ENCODE measurements at regions not wholly inside any gene's neighbourhood (a gene's known extent, or its start where the extent isn't known, plus 50 kb on each side); places are given as distances from the start of the nearest gene placed in this dataset.

- Histone ChIP-seq H3K27me3 (ENCODE audit: control insufficient read depth in 5 of 5, insufficient read depth in 4 of 5, low read length in 5 of 5) (no peaks in the 10 kb centered on the region), H3K36me3 (ENCODE audit: control insufficient read depth in 5 of 5, insufficient read depth in 5 of 5, low read length in 5 of 5) (no peaks in the 10 kb centered on the region), H3K9ac (ENCODE audit: low read length in 5 of 5) (no peak overlapping the region), H3K4me3 (ENCODE audit: low read depth in 1 of 5, low read length in 5 of 5) (no peak overlapping the region), H3K4me1 (ENCODE audit: control insufficient read depth in 5 of 5, insufficient read depth in 5 of 5, low read length in 5 of 5) (no peaks in the 10 kb centered on the region), H3K9me3 (ENCODE audit: control insufficient read depth in 5 of 5, low read length in 5 of 5) (no peaks in the 10 kb centered on the region), H3K27ac (ENCODE audit: low read depth, low read length) (no peak overlapping the region)
These were observed 80.5 kb downstream of the FASTKD2 start for GRCh38 chr2:206845877-206846276.

GRCh38 chr2:206846331-206846730 lies 80.9 kb downstream of the FASTKD2 start:
- Histone ChIP-seq H3K9me3 (ENCODE audit: control insufficient read depth in 5 of 5, low read length in 5 of 5) (no peaks in the 10 kb centered on the region), H3K27me3 (ENCODE audit: control insufficient read depth in 5 of 5, insufficient read depth in 4 of 5, low read length in 5 of 5) (no peaks in the 10 kb centered on the region), H3K4me1 (ENCODE audit: control insufficient read depth in 5 of 5, insufficient read depth in 5 of 5, low read length in 5 of 5) (no peaks in the 10 kb centered on the region), H3K9ac (ENCODE audit: low read length in 5 of 5) (no peak overlapping the region), H3K4me3 (ENCODE audit: low read depth in 1 of 5, low read length in 5 of 5) (no peak overlapping the region), H3K27ac (ENCODE audit: low read depth, low read length) (no peak overlapping the region), H3K36me3 (ENCODE audit: control insufficient read depth in 5 of 5, insufficient read depth in 5 of 5, low read length in 5 of 5) (no peaks in the 10 kb centered on the region)

GRCh38 chr2:206846981-206847834 lies 81.8 kb downstream of the FASTKD2 start:
- Histone ChIP-seq H3K4me3 (ENCODE audit: low read depth in 1 of 5, low read length in 5 of 5) (no peak overlapping the region), H3K36me3 (ENCODE audit: control insufficient read depth in 5 of 5, insufficient read depth in 5 of 5, low read length in 5 of 5) (no peaks in the 10 kb centered on the region), H3K9me3 (ENCODE audit: control insufficient read depth in 5 of 5, low read length in 5 of 5) (no peaks in the 10 kb centered on the region), H3K27ac (ENCODE audit: low read depth, low read length) (no peak overlapping the region), H3K27me3 (ENCODE audit: control insufficient read depth in 5 of 5, insufficient read depth in 4 of 5, low read length in 5 of 5) (no peaks in the 10 kb centered on the region), H3K4me1 (ENCODE audit: control insufficient read depth in 5 of 5, insufficient read depth in 5 of 5, low read length in 5 of 5) (no peaks in the 10 kb centered on the region), H3K9ac (ENCODE audit: low read length in 5 of 5) (no peak overlapping the region)

GRCh38 chr2:206850369-206850768 lies 85.0 kb downstream of the FASTKD2 start:
- H3K27ac ChIP-seq (ENCODE audit: low read depth, low read length), result no peak overlapping the region
- H3K27me3 ChIP-seq (ENCODE audit: control insufficient read depth in 5 of 5, insufficient read depth in 4 of 5, low read length in 5 of 5), result no peaks in the 10 kb centered on the region
- no peak overlapping the region for H3K9ac ChIP-seq (ENCODE audit: low read length in 5 of 5)
- H3K4me3 ChIP-seq (ENCODE audit: low read depth in 1 of 5, low read length in 5 of 5), result no peak overlapping the region
- no peaks in the 10 kb centered on the region for H3K36me3 ChIP-seq (ENCODE audit: control insufficient read depth in 5 of 5, insufficient read depth in 5 of 5, low read length in 5 of 5)
- H3K9me3 ChIP-seq (ENCODE audit: control insufficient read depth in 5 of 5, low read length in 5 of 5), result no peaks in the 10 kb centered on the region
- peaks cover 0 to 7% (median 0%) of the 10 kb centered on the region in 5 donors for H3K4me1 ChIP-seq (ENCODE audit: control insufficient read depth in 5 of 5, insufficient read depth in 5 of 5, low read length in 5 of 5)

GRCh38 chr2:206851521-206851920 lies 86.1 kb downstream of the FASTKD2 start:
- Histone ChIP-seq H3K9me3 (ENCODE audit: control insufficient read depth in 5 of 5, low read length in 5 of 5) (no peaks in the 10 kb centered on the region), H3K9ac (ENCODE audit: low read length in 5 of 5) (no peak overlapping the region), H3K4me3 (ENCODE audit: low read depth in 1 of 5, low read length in 5 of 5) (no peak overlapping the region), H3K27ac (ENCODE audit: low read depth, low read length) (no peak overlapping the region), H3K36me3 (ENCODE audit: control insufficient read depth in 5 of 5, insufficient read depth in 5 of 5, low read length in 5 of 5) (no peaks in the 10 kb centered on the region), H3K27me3 (ENCODE audit: control insufficient read depth in 5 of 5, insufficient read depth in 4 of 5, low read length in 5 of 5) (no peaks in the 10 kb centered on the region), H3K4me1 (ENCODE audit: control insufficient read depth in 5 of 5, insufficient read depth in 5 of 5, low read length in 5 of 5) (peaks cover 0 to 7% (median 0%) of the 10 kb centered on the region in 5 donors)

GRCh38 chr2:206853915-206854314 lies 85.4 kb upstream of the CPO start:
- no peak overlapping the region for H3K27ac ChIP-seq (ENCODE audit: low read depth, low read length)
- no peaks in the 10 kb centered on the region for H3K27me3 ChIP-seq (ENCODE audit: control insufficient read depth in 5 of 5, insufficient read depth in 4 of 5, low read length in 5 of 5)
- no peaks in the 10 kb centered on the region for H3K36me3 ChIP-seq (ENCODE audit: control insufficient read depth in 5 of 5, insufficient read depth in 5 of 5, low read length in 5 of 5)
- no peak overlapping the region for H3K4me3 ChIP-seq (ENCODE audit: low read depth in 1 of 5, low read length in 5 of 5)
- no peaks in the 10 kb centered on the region for H3K9me3 ChIP-seq (ENCODE audit: control insufficient read depth in 5 of 5, low read length in 5 of 5)
- H3K9ac ChIP-seq (ENCODE audit: low read length in 5 of 5), result no peak overlapping the region
- H3K4me1 ChIP-seq (ENCODE audit: control insufficient read depth in 5 of 5, insufficient read depth in 5 of 5, low read length in 5 of 5), result peaks cover 0 to 7% (median 0%) of the 10 kb centered on the region in 5 donors

GRCh38 chr2:206855585-206856433 lies 83.5 kb upstream of the CPO start:
- H3K27ac ChIP-seq (ENCODE audit: low read depth, low read length), result no peak overlapping the region
- no peak overlapping the region for H3K9ac ChIP-seq (ENCODE audit: low read length in 5 of 5)
- peaks cover 0 to 7% (median 0%) of the 10 kb centered on the region in 5 donors for H3K4me1 ChIP-seq (ENCODE audit: control insufficient read depth in 5 of 5, insufficient read depth in 5 of 5, low read length in 5 of 5)

GRCh38 chr2:206856513-206856912 lies 82.8 kb upstream of the CPO start:
- no peak overlapping the region for H3K27ac ChIP-seq (ENCODE audit: low read depth, low read length)
- no peak overlapping the region for H3K4me3 ChIP-seq (ENCODE audit: low read depth in 1 of 5, low read length in 5 of 5)
- H3K27me3 ChIP-seq (ENCODE audit: control insufficient read depth in 5 of 5, insufficient read depth in 4 of 5, low read length in 5 of 5), result no peaks in the 10 kb centered on the region
- H3K4me1 ChIP-seq (ENCODE audit: control insufficient read depth in 5 of 5, insufficient read depth in 5 of 5, low read length in 5 of 5), result peaks cover 0 to 7% (median 0%) of the 10 kb centered on the region in 5 donors
- H3K36me3 ChIP-seq (ENCODE audit: control insufficient read depth in 5 of 5, insufficient read depth in 5 of 5, low read length in 5 of 5), result no peaks in the 10 kb centered on the region
- H3K9ac ChIP-seq (ENCODE audit: low read length in 5 of 5), result no peak overlapping the region
- no peaks in the 10 kb centered on the region for H3K9me3 ChIP-seq (ENCODE audit: control insufficient read depth in 5 of 5, low read length in 5 of 5)

More at GRCh38 chr2:206855585-206856433, 83.5 kb upstream of the CPO start:
- no peaks in the 10 kb centered on the region for H3K36me3 ChIP-seq (ENCODE audit: control insufficient read depth in 5 of 5, insufficient read depth in 5 of 5, low read length in 5 of 5)
- H3K9me3 ChIP-seq (ENCODE audit: control insufficient read depth in 5 of 5, low read length in 5 of 5), result no peaks in the 10 kb centered on the region
- H3K4me3 ChIP-seq (ENCODE audit: low read depth in 1 of 5, low read length in 5 of 5), result no peak overlapping the region
- no peaks in the 10 kb centered on the region for H3K27me3 ChIP-seq (ENCODE audit: control insufficient read depth in 5 of 5, insufficient read depth in 4 of 5, low read length in 5 of 5)

GRCh38 chr2:206858687-206859329 lies 80.5 kb upstream of the CPO start:
- Histone ChIP-seq H3K4me3 (ENCODE audit: low read depth in 1 of 5, low read length in 5 of 5) (no peak overlapping the region), H3K9me3 (ENCODE audit: control insufficient read depth in 5 of 5, low read length in 5 of 5) (no peaks in the 10 kb centered on the region), H3K9ac (ENCODE audit: low read length in 5 of 5) (no peak overlapping the region)

More at GRCh38 chr2:206858687-206859329, 80.5 kb upstream of the CPO start:
- Histone ChIP-seq H3K27ac (ENCODE audit: low read depth, low read length) (no peak overlapping the region), H3K27me3 (ENCODE audit: control insufficient read depth in 5 of 5, insufficient read depth in 4 of 5, low read length in 5 of 5) (no peaks in the 10 kb centered on the region), H3K36me3 (ENCODE audit: control insufficient read depth in 5 of 5, insufficient read depth in 5 of 5, low read length in 5 of 5) (no peaks in the 10 kb centered on the region), H3K4me1 (ENCODE audit: control insufficient read depth in 5 of 5, insufficient read depth in 5 of 5, low read length in 5 of 5) (peaks cover 0 to 11% (median 4%) of the 10 kb centered on the region in 5 donors)
